ENCODE measurements at regions not wholly inside any gene's neighbourhood (a gene's known extent, or its start where the extent isn't known, plus 50 kb on each side); places are given as distances from the start of the nearest gene placed in this dataset.

DNA sequence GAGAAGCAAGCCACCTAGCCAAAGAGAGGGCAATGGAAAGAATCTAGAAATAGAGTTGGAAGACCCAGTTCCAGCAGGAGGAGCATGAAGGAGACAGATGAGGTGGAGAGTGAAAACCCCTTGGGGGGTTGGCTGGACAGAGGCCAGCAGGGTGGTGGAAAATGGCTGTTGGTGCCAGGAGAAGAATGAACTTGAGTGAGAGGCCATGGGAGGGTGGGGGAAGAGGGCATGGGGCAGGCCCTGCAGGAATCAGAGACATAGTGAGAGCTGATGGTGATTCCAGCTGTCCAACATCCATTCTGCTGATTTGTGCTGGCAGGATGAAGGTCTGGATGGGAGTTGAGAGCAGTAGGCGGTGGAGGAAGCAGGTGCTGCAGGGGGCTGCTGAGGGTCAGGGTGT lies 108.0 kb upstream of the TNP1 start:
- DNase-seq (ENCODE audit: insufficient read length, low spot score): no peak
- FAIRE-seq: no peak
- TF ChIP-seq CTCF (IDR thresholded peaks at IDR 0.05; ENCODE audit: insufficient read depth, missing control alignments): no peak

DNA sequence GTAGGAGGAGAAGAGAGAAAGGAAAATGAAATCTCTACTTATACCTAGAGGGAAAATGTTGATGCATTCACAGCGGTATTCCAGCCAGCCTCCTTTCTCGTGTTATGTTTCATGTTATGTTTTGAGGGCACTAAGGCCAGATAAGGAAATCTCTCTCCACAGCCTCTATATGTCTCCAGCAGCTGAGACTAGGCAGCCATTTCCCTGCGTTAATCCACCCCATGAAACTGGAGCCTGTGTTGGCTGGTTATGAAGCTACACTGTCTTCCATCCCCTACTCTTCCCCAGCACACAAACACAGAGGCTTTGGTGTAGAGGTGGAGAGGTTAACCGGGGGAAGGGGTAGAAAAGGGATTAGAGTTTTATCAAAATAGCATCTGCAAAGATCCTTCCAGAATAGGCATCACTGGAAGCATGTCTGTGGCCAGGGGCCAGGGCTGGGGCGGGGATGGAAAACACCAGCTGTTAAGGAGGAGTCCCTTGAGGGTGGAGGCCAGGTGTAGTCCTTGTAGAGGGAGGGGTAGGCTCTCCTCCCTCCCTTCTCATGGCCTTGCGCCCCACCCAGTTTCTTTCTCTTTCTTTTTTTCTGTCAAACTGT lies 100.9 kb upstream of the TNP1 start:
- TF ChIP-seq CTCF (IDR thresholded peaks at IDR 0.05; ENCODE audit: insufficient read depth, missing control alignments): no peak
- DNase-seq (ENCODE audit: insufficient read length, low spot score) (no peak), FAIRE-seq (no peak)

DNA sequence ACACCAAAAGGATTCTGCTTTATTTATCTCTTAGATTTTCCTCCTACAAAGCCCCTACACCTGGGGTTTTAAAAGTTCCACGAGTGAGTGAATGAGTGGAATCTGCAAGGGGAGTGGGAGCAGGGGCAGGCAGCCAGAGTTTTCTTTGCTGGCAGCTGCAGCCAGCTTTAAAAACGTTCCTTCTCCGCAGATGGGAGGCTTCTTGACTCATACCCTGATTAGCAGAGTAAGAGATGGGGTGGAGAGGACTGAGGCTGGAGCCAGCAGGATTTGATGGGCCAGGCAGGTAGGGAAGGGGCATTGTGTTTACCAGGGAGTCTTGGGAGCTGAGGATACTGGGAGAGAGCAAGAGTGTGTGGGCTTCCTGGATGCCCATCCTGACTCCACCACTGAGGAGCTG lies 99.6 kb upstream of the TNP1 start:
- no peak for FAIRE-seq
- DNase-seq (ENCODE audit: insufficient read length, low spot score): no peak
- TF ChIP-seq CTCF (IDR thresholded peaks at IDR 0.05; ENCODE audit: insufficient read depth, missing control alignments): no peak

GRCh38 chr2:216956820-216957493 lies 97.1 kb upstream of the TNP1 start:
- FAIRE-seq: no peak
- no peak for DNase-seq (ENCODE audit: insufficient read length, low spot score)
- no peak for TF ChIP-seq CTCF (IDR thresholded peaks at IDR 0.05; ENCODE audit: insufficient read depth, missing control alignments)

DNA sequence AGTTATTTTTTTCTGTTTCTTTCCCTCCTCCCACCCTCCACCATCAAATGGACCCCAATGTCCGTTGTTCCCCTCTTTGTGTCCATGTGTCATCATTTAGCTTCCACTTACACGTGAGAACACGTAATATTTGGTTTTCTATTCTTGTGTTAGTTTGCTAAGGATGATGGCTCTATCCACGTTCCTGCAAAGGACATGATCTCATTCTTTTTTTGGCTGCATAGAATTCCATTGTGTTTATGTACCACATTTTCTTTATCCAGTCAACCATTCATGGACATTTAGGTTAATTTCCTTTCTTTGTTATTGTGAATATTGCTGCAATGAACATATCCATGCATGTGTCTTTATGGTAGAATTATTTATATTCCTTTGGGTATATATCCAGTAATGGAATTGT lies 91.3 kb upstream of the TNP1 start:
- DNase-seq (ENCODE audit: insufficient read length, low spot score) (no peak), FAIRE-seq (no peak)
- TF ChIP-seq CTCF (IDR thresholded peaks at IDR 0.05; ENCODE audit: insufficient read depth, missing control alignments): no peak

GRCh38 chr2:216950547-216950946 lies 90.7 kb upstream of the TNP1 start:
- TF ChIP-seq CTCF (IDR thresholded peaks at IDR 0.05; ENCODE audit: insufficient read depth, missing control alignments): no peak
- no peak for DNase-seq (ENCODE audit: insufficient read length, low spot score)
- no peak for FAIRE-seq

DNA sequence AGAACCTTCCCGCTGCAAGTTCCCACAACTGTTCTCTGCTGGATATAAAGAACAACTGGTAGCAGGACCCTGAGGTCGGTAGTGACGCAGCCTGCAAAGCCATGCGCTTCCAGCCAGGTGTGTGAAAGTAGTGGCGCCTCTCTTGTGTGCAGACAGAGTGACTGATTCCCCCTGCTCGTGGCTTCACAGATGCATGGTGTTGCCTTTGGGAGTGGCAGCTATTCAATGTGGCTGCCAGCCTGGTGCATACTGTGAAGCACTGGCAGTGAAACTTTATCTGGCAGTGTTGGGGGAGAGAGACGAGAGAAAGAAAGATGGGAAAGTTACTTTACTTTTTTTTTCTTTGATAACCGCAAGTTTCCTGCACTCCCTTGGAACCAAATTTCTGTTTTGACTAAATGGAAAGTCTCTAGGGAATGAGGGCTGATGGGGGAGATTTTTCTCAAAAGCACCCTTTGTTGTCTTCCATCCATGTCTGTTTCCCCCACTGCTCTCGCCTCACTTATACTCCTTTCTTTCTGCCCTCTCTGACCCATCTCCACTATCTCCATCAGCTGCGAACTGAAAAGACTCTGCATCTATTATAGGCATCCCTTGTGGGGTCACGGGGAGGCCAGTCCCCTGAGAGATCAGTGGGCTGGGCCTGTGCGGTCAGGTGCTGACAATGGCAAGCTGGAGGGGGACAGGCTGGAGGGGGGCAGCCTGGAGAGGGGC lies 90.0 kb upstream of the TNP1 start:
- no peak for DNase-seq (ENCODE audit: insufficient read length, low spot score)
- TF ChIP-seq CTCF (IDR thresholded peaks at IDR 0.05; ENCODE audit: insufficient read depth, missing control alignments): no peak
- FAIRE-seq: no peak
